Activated T-cell treated with anti-CD3 and anti-CD28 coated beads, Interleukin-2, amount 50 U/mL, for 48 hours (primary cell): ENCODE measurements at regions not wholly inside any gene's neighbourhood (a gene's known extent, or its start where the extent isn't known, plus 50 kb on each side); places are given as distances from the start of the nearest gene placed in this dataset.
"Not testable (repeated sequence)": the region's sequence is repeated elsewhere in the genome, so short reads cannot be mapped to it uniquely, and the experiment has no call there.

Experiments used
- DNase-seq, 2 experiments: peaks; one replicate each; pipeline ENCODE4 v3.0.0-alpha.2; 2020

DNA sequence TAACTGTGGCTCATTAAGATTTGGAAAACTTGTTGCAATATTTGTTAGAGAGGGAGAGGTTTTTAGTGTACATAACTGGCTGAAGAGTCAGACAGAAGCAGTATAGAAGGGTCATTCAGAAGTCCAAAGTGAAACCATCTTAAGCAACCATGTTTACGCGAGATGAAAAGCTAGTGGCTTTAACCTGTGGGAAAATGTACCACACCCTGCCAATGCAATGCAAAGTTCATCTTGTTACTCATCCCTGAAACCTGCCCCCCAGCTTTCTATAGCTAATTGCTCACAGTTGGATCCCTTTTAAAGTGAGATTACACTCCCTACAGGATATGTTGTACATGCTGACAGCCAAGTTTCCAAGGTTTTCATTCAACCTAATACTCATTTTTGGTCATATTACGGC, 96.7 kb upstream of the RAPGEF2 start:
- DNase-seq, result no peak

DNA sequence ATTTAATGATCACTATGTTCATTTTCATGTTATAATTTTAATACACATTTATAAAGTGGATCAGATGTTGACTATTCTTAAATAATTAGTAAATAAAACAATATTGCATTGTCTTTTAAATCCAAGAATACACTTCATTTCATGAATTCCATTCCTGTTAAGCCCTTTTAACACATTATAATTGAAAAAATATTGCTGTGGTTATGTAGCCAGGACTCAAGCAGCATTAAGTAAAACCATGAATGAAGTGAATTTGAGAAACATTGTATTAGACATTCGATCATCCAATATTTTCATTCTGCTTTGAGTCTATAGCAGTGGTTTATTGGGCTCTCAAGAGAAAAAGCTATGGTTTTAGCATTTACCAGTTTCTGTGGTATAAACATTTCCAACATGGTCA, 94.2 kb upstream of the RAPGEF2 start:
- no peak for DNase-seq

DNA sequence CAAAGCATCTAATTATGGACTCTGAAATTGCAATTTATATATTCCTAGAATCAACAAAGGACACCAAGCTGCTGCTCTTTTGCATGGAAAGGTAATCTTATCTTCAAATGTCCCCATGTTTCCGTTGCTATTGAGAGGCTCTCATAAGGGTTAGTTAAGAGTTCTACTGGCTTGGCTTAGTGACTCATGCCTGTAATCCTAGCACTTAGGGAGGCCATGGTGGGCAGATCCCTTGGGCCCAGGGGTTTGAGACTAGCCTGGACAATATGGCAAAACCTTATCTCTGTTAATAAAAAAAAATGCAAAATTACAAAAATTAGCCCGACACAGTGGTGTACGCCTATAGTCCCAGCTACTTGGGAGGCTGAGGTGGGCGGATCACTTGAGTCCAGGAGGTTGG, 93.4 kb upstream of the RAPGEF2 start:
- no peak for DNase-seq

- no peak for DNase-seq
Observed at GRCh38 chr4:159010100-159010499, 92.8 kb upstream of the RAPGEF2 start.

DNA sequence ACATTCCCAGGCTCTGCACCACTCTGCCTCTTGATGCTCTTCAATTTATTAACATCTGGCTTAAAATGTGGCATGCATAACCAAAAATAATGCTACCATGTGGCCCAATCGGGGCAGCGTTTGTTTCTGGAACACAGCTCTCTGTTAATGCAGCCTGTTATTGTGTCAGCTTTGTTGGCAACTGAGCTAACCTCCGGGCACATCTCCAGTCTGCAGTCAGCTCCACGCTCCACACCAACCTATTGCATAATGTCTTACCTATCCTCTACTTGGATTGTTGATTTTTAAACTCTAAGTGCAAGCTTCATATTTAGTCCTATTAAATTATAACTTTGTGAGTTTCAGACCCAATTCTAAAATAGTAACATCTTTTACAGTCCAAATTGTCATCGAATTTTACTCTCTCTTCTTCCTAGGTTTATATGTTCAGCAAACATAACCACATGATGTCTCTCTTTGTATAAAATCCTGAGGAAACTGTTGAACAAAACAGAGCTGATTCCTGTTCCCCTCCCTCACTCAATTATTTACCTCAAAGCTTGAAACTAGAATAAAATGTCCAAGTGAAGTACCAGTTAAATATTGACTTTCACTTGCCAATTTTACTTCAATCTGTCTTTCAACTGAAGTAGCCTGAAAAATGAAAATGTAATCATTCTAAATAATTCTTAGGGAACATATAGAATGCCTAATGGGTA, 92.2 kb upstream of the RAPGEF2 start:
- DNase-seq, result no peak

GRCh38 chr4:159012381-159012780, 90.5 kb upstream of the RAPGEF2 start:
- no peak for DNase-seq

DNA sequence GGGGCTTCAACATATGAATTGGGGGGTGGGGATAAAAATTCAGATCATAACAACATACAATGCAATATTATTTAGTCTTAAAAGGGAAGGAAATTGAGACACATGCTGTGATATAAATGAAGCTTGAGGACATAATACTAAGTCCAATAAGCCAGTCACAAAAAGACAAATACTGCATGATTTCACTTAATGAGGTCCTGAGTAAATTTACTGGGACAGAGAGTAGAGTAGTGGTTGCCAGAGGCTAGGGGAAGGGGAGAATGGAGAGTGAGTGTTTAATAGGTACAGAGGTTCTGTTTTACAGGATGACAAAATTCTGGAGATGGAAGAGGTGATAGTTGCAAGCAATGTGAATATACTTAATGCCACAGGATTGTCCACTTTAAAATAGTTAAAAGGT, 89.2 kb upstream of the RAPGEF2 start:
- no peak for DNase-seq

- DNase-seq, result no peak
Observed at GRCh38 chr4:159014859-159015258, 88.0 kb upstream of the RAPGEF2 start.

DNA sequence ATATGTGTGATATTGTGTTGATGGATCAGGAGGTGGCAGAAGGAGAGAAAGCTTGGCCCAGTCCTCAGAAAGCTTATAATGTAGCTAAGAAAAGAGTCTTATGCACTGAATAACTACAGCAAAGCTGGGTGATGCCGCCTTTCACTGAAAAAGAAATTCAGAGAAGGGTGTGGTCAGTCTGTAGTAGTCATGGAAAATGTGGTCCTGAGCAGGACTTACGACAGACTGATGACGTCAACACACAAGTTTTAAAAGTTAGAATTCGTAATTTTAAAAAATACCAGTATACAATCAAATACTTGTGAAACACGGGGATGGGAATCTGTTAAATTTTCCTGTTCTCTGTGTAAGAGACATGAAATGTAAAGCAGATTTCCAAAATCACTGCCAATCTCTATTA, 87.0 kb upstream of the RAPGEF2 start:
- DNase-seq, result no peak

GRCh38 chr4:159016593-159017024, 86.3 kb upstream of the RAPGEF2 start:
- no peak for DNase-seq

DNA sequence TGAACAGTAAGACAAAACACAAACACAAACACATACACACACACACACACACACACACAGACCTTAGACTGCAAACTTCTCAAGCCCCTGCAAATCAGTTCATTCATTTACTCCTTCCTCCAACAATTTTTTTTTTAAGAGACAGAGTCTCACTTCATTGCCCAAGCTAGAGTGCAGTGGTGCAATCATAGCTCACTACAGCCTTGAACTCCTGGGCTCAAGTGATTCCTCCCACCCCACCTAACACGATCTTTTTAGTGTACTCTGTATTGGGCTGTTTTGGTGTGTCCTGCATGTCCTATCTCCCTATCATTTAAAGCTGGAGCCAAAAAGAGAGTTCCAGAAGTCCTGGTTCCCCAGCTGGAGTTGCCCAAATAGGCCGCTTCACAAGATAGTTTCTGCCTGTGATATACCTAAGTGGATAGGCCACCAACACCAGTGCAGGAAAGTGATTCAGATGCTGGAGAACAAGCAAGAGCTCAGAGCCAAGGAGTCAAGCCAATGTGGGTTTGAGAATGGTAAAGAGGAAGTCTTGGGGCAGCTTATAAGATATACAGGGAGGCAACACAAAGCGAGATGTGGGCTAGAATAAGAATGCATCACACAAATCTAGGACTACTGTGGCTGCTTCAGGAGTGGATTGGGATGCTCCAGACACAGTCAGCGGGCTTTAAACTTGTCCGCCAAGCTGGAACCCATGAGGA, 85.4 kb upstream of the RAPGEF2 start:
- DNase-seq, result no peak

DNA sequence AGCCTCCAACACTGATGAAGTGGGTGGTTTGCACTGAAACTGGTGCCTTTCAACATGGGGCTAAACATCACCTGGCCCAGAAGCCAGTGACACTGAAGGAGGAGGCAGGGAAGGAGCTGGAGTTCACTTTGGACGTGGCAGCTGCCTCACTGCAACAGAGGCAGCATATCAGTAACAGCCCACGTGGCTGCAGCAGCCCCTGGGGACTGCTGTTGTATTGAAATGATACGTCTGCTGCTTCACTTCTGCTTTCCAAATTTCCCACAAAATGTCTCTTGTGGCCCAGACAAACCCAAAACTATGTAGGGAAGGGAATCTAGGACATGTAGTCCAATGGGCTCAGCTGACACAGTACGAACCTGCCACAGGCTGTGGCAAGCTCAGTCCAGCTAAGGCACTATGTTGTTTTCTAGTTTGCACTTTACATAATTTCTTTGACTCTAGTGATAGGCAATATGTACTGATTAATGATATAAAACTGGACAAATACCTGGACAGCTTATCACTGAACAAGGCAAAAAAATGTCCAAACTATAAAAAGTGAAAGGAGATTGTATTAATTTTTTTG, 84.7 kb upstream of the RAPGEF2 start:
- DNase-seq, result no peak

DNA sequence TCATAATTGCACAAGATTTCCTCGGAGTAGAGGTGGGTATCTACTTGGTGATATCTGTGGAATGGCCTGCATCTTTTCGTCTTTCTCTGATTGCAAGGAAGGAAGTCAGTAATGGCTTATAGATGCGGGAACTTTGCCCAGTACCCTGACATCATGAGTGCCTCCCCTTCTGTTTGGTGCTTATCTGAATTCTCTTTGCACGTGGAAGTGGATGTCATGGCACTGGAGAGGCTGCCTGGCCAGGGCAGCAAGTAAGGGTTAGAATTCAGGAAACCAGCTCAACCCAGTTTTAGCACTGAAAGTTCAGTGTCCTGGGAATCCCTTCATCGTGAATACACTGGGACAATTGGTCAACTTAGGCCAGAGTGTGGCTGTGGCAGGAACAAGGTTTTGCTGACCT, 83.5 kb upstream of the RAPGEF2 start:
- no peak for DNase-seq

DNA sequence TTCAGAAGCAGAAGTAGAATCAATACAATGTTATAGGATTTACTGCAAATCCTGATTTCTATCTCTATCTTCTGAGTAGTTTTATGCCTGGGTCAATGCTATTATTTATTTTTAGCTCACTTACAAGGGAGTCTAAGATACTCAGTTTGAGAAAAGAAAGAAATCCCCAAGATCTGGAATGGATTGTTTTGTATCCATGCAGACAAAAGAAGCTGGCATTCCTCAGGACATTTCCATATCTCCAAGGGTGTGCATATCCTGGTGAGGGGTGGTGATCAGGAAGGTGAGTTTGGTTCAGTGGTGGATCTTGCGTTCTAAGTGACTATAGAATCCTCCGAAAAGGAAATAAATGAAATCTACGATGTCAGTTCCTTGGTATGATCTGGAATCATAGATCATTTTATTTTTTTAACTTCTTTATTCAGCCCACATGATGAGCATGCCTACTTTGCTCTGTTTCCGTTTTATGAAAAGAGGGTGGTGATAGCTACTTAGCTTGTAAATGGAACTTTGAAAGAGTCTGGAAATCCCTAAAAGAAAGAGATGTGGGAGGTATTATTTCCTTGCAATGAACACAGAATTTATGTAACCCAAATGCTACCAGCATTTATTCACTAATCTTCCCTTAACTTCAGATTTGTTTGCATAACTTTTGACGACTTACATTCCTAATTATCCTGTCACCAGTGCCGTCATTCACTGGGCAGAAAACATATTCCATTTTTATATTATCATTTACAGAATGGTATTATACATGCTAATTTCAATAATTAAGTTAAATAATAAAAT, 81.1 kb upstream of the RAPGEF2 start:
- no peak for DNase-seq

GRCh38 chr4:159023741-159024140, 79.1 kb upstream of the RAPGEF2 start:
- DNase-seq, result no peak

- DNase-seq, result no peak
Observed at GRCh38 chr4:159024266-159024665, 78.6 kb upstream of the RAPGEF2 start.

- DNase-seq, result no peak
Observed at GRCh38 chr4:159024828-159025227, 78.1 kb upstream of the RAPGEF2 start.

- no peak for DNase-seq
Observed at GRCh38 chr4:159026329-159026728, 76.5 kb upstream of the RAPGEF2 start.

DNA sequence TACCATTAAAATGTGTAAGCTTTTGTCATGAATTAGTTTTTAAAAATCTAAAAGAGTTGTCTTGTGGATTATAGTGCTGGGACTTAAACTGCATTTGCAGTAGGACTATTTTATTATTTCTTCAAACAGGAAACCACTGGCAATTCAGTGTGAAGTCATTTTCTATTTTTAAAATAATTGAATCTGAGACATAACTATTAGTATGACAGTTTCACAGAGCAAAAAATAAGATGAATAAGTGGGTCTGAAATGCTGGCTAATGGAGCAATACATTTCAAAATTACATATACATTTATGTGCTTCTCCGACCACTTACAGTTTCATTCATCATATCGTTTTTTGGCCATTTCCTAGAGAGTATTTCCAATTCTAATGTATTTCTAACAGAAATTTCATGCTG, 75.3 kb upstream of the RAPGEF2 start:
- no peak for DNase-seq

- DNase-seq, result no peak
Observed at GRCh38 chr4:159029481-159029880, 73.4 kb upstream of the RAPGEF2 start.

DNA sequence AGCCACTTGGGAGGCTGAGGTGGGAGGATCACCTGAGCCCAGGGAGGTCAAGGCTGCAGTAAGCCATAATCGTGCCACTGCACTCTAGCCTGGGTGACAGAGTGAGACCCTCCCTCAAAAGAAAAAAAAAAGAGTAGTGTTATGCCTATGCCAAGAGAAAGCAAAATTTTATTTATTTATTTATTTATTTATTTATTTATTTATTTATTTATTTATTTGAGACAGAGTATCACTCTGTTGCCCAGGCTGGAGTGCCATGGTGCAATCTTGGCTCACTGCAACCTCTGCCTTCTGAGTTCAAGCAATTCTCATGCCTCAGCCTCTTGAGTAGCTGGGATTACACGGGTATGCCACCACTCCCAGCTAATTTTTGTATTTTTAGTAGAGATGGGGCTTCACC, 72.6 kb upstream of the RAPGEF2 start:
- not testable (repeated sequence) for DNase-seq

- no peak for DNase-seq
Observed at GRCh38 chr4:159035570-159035969, 67.3 kb upstream of the RAPGEF2 start.

DNA sequence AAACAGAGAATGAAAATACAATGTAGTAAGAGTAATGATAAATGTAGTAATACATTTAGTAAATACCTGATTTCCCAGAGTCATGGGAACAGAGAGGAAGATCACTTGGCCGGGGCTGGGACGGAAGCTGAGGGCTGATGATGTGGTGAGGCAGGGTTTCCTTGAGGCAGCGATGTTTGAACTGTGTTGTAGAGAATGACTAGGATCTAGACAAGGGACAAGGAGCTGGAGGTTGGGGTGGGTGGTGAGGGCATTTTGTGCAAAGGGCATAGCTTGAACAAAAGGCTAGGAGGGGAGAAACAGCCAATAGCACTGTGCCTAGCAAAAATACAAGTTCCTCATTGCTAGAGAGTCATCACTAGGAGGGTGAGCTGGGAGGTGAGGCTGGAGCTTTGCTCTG, 64.3 kb upstream of the RAPGEF2 start:
- DNase-seq, result no peak
